ENCODE measurements at regions not wholly inside any gene's neighbourhood (a gene's known extent, or its start where the extent isn't known, plus 50 kb on each side); places are given as distances from the start of the nearest gene placed in this dataset.
"Not testable (repeated sequence)": the region's sequence is repeated elsewhere in the genome, so short reads cannot be mapped to it uniquely, and the experiment has no call there.

- no peak for DNase-seq
Measured at GRCh38 chr5:167261309-167262100, 1029.9 kb upstream of the WWC1 start.

GRCh38 chr5:167263185-167263584 lies 1028.3 kb upstream of the WWC1 start:
- no peak for DNase-seq

DNA sequence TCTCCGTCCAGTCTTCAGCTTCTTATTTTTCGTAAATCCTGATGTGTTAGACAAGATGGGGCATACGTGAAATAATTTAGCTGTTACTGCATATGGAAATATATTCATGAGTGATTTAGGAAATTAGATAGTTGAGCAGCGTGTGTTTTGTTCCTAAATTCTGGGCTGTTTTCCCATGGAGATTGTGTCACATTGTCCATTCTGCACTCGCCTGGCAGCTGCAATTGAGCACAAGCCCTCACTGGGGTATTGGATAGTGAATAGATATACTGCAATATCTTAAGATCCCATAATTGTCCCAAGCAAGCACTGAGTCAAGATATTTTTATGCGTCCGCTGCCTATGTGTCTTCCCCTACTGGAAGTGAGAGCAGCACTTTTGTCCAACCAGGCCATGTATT lies 1027.1 kb upstream of the WWC1 start:
- DNase-seq, result no peak

DNA sequence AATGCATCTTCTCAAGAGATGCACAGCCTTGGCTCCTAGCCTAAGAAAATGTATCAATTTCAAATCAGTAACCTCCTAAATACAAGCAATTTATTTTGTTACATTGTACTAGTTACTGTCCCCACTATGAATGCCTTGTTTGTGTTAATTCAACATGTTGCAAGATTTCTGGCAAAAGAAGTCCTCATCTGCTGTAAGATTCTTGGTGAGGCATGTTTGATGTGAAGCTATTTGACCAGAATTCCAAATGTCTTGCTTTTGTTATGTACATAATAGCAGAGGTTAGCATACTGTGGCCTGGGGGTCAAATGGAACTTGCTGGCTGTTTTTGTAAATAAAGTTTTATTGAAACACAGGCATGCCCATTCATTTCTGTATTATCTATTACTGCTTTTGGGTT lies 1023.1 kb upstream of the WWC1 start:
- DNase-seq, result no peak

DNA sequence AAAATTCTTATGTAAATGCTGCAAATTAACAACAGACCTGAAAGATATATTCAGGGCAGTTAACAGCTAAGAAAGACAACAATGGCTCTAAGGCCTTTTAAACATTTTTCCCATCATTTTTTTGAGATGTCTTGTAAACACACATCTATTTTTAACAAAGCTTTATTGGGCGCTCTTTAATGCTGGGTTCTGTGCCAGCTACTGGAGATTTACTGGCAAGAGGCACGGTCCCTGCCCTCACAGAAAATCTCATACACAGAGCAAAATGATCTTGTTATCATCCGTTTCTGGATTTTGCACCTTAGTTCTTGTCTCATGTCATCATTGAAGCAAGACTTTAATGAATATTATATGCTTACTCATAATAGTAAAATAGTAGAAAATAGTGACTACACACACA lies 1022.3 kb upstream of the WWC1 start:
- DNase-seq, result no peak

DNA sequence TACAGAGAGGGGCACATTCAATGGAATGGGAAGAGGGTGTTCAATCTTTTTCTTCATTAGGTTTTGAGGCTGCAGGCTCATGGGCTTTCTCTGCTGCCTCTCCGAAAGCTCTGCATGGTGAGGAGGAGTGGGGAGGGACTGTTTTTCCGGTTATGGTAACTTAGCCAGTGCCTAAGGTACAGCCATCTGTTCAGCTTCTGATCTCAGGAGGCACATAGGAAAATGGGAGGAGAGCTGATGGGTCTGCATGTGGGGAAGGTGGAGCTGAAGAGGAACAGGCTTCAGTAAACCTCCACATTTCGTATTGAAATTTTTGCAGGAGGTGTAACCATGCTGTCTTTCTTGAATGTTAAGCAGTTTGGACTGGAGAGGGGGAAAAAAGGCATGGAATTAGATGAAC lies 1020.4 kb upstream of the WWC1 start:
- DNase-seq, result no peak

DNA sequence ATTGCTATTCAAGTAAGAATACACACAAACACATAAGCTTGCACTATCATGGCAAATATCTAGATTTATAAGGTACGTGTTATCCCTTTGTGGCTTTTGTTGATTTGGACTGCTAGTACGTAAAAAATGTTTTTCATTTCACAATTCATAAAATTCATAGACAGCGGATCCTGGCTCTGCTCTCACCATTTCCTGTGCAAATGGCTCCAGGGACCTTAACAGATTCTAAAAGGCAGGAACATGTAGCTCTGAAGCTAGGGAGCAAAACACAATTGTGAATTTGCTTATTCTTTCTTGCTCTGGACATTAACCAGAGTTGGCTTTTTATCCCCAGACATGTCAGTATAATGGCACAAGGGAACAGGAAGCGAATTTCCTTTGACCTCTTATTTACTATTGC lies 1019.9 kb upstream of the WWC1 start:
- DNase-seq, result no peak

DNA sequence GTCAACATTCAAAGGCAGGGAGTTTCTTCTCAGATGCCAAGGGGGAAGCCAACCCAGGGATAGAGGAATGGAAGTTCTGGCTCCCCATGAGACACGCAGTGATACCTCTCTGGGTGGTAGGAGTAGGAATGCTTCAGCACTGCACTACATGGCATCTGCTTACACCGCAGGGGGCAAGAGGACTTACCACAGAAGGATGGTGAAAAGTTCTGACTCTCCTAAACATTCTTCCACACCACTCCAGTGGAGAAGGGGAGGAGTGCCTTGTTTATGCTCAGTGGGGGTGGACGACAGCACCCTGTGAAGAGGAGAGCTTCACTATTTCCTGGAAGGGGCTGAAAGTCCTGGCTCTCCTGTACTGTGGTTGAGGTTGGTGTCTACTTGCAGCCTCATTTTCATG lies 1011.3 kb upstream of the WWC1 start:
- DNase-seq, result no peak

DNA sequence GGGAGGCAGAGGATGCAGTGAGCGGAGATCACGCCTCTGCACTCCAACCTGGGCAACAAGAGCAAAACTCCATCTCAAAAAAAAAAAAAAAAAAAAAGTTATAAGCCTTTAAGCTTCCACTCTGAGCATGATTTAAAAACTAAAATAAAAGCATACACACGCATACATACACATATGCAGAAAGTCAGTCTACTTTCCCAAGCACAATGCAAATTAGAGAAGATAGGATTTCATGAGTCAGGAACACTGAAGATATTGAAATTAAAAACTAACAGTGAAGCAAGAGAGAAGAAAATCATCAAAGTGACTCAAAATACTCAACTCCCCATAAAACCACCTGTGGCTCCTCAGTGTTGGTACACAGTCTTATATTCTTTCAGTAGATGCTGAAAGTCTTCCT lies 1009.5 kb upstream of the WWC1 start:
- no peak for DNase-seq

DNA sequence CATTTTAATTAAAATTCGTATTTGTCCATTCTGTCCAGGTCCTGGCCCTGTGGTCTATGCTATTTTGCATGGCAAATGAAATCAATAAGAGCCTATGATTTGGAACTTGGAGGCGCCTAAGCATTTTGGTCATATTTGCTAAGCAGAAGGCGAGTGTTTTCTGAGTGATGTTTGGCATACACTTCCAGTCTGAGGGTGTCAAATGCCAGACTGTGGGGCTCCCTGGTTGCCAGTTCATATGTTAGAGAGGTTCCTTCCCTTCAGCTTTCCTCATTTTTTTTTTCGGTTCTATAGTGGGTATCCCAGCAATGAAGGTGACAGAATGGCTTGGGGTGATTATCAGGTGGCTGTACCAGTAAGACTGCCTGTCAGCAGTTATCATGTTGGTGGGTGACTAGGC lies 1007.8 kb upstream of the WWC1 start:
- no peak for DNase-seq

GRCh38 chr5:167284222-167284890 lies 1007.1 kb upstream of the WWC1 start:
- no peak for DNase-seq

DNA sequence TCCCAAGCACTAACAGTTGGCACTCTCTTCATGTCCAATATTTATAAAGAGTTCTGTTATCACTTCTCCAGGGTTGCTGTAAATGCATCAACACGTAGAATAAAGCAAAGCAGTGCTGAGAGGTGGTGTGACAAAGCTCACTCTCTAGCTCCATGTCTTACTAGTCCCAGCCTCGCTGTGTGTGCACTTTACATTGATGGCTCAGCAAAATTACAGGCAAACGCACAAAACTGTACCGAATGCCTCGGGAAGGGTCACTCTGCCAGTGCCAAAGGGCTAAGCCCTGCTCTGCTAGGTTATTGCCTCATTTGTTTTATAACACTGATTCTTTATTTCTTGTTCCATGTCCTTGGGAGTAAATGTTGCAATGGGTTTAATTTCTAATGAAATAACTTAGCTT lies 1005.9 kb upstream of the WWC1 start:
- no peak for DNase-seq

DNA sequence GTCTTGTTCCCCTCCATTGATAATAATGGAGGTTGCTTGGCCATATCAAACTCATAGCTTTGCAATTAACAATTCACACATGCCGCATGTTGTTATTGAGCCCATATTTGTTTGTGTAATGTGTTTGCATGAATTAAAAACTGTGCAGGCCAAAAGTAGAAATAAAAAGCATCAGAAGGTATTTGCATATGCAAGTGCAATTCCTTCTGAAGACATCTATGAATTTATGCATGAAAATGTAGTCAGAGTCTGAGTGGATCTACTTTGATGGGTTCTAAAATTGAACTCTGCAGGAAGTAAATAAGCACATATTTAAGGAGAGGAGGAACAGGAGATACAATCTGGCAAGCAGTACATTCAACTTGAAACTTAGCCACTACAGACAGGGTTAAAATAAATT lies 1004.6 kb upstream of the WWC1 start:
- no peak for DNase-seq

DNA sequence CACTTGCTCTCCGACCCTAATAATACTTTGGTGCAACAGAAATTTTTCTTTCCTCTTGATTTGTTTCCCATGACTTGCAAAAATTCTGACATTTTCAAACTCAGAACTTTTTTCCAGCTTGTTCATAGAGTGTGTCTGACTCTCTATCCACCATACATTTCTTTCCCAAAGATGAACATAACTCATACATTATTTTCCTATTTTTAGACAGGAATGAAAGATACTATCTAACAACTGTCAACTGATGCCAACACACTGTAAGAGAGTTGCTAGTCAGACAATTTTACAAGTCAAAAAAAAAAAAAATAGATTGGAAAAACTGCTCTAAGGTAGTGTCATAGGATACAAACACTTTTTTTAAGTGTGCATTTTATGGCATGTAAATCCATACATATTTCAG lies 1001.0 kb upstream of the WWC1 start:
- DNase-seq, result no peak

DNA sequence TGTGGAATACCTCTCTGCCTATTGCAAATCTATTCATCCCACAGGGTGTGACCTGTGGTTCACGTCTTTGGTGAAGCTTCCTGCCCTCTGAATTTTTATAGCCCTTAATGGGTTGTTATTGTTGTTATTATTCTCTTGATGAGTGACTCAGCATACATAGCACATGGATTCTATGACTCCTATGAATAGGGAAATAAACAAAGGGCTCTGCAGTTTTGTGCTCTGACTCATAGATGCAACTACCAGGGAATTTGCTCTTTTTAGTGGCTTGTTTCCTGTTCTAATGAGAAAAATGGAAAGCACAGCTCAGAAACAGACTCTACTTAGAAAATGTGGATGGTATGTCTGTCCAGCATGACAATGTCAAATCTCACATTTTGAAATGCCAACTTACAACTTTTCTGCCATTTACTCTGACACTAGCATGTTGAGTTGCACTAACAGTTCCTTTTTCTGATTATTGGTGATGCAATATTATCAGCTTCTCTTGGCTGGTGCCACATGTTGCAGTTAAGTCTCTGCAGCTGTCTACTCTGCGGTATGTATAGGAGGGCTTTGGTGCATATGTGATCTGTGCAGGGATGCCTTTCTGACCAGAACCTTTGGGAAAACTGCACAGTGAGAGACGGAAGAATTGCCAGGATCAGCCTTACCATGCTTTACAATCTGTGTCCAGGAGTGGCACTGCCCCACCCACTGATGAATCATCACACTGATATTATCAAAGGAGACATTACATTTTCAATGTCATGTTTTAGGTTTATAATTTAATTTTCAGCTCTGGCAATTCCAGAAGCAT lies 996.4 kb upstream of the WWC1 start:
- no peak for DNase-seq

- no peak for DNase-seq
Measured at GRCh38 chr5:167295681-167296005, 995.8 kb upstream of the WWC1 start.

- DNase-seq, result no peak
Measured at GRCh38 chr5:167296066-167296465, 995.4 kb upstream of the WWC1 start.

GRCh38 chr5:167296661-167297060 lies 994.8 kb upstream of the WWC1 start:
- no peak for DNase-seq

GRCh38 chr5:167299861-167300260 lies 991.6 kb upstream of the WWC1 start:
- DNase-seq, result not testable (repeated sequence)

GRCh38 chr5:167303582-167303981 lies 987.9 kb upstream of the WWC1 start:
- DNase-seq, result no peak

DNA sequence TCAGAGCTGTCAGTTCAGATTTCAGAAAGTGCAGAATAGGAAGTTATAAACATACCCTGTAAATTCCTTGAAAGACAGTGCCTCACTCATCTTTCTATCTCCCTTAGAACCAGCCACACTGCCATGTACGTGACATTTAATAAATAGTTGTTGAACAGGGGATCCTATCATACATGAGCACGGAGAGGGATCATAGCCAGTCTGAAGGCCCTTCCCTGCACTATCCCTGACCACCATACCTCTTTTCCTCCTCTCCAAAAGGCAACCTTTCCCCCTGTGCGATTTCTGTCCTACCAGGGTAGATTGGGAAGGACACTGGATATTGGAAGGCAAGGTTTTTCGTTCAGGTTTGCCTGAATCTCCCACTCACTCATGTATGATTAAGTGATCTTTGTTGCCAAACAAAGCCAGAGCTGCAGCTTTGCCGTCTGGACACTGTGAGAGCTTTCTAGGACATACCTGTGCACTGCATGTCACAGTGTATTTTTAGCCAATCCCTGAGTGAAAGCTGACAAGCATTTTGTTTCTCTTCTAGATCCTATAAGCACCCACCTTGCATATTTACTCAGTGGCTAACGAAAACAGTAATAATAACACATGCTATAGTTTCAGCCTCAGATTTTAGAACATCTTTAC lies 986.5 kb upstream of the WWC1 start:
- DNase-seq, result no peak

DNA sequence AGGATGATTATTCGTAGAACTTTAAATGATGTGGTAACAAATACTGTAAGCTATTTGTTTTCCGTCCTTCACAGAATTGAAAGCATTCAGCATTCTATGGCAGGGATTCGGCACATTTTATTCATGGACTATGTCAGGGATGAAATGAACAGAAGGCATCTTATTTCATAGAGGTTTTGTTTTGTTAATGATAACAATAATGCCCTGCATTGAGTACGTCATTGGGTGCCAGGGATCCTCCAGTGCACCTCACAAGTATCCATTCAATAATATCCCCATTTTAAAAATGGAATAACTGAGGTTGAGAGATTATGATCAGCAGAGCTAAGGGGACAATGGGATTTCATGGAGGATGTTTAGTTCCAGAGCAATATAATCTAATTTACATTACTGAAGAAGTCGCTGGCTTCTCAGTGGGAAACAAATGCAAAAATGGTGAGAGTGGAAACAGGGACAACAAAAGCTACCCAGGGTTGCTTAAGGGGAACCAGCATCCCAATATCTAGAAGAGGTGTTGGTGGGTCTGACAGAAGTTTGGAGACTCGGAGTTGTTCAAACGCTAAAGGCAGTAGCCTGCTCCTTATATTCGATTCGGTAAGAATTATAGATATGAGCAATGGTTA lies 985.7 kb upstream of the WWC1 start:
- DNase-seq, result no peak

DNA sequence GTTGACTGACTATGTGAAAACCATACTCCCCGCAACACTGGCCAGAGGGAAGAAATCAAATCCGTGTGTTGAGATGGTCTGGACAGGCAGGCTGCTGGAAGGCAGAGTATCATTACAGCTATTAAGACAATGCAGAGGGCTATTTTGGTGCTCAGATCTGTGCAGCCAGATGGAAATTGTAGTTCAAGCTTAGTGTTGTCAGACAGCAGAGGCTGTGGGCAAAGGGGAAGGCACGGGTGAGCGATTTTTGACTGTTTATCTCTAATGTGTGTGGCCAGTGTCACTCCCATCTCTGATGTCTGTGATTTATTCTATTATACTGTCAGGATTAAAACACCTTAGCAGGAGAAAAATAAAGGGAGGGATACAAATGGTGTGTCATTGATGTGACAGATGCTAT lies 984.4 kb upstream of the WWC1 start:
- DNase-seq, result no peak

All from right kidney (tissue), 1 donor.